GM21786 (cell line): ENCODE measurements at regions not wholly inside any gene's neighbourhood (a gene's known extent, or its start where the extent isn't known, plus 50 kb on each side); places are given as distances from the start of the nearest gene placed in this dataset.
"Not testable (repeated sequence)": the region's sequence is repeated elsewhere in the genome, so short reads cannot be mapped to it uniquely, and the experiment has no call there.

Experiments
- ATAC-seq: cut with Tn5 transposase; IDR thresholded peaks from one replicate; pipeline ENCODE4 v1.9.1; 2021; ENCODE audit not compliant: unreplicated experiment

GRCh38 chr14:106605548-106606448 lies 1079.4 kb downstream of the TMEM121 start:
- ATAC-seq, result no peak

- ATAC-seq, result no peak
Measured at GRCh38 chr14:106606936-106607335, 1080.6 kb downstream of the TMEM121 start.

DNA sequence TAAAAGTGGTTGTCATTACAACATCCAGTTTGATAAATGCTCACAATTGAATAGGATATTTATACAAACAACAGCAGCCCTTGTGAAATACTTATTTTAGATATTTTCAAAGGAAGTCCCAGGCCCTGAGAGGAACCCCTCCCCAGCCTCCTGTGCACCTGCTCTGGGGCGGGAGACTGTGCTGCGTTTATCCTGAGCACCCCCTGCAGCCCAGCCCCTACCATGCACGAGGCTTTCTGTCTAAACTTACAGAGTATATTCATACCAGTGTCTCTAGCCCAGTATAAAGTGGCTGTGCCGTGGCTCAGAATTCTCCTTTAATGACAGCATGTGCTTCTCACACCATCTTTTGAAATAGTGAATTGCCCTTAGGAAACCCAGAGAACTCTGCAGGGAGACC lies 1084.3 kb downstream of the TMEM121 start:
- no peak for ATAC-seq

GRCh38 chr14:106613256-106613655 lies 1086.9 kb downstream of the TMEM121 start:
- no peak for ATAC-seq

GRCh38 chr14:106618471-106618951 lies 1092.1 kb downstream of the TMEM121 start:
- not testable (repeated sequence) for ATAC-seq

GRCh38 chr14:106619606-106620005 lies 1093.2 kb downstream of the TMEM121 start:
- no peak for ATAC-seq

GRCh38 chr14:106620368-106620767 lies 1094.0 kb downstream of the TMEM121 start:
- no peak for ATAC-seq

GRCh38 chr14:106622200-106622745 lies 1095.9 kb downstream of the TMEM121 start:
- ATAC-seq, result no peak

DNA sequence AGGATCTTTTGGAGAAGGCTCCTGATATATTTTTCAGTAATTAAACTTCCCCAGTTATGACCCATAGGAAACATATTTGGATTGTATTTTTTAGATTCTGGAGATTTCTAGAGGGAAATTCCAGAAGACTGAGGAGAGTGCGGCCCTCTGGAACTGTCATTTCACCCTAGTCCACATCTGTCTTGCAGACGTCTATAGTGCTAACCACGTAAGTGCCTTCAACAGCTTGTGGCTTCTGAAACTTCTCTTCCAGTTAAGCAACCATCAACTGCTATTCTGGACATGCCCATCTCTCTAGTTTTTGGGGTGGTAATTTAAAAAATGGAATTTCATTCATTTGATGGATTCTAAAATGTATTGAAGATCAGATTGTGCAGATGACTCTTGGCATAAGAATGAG lies 1098.8 kb downstream of the TMEM121 start:
- no peak for ATAC-seq

GRCh38 chr14:106626469-106626868 lies 1100.1 kb downstream of the TMEM121 start:
- not testable (repeated sequence) for ATAC-seq

- not testable (repeated sequence) for ATAC-seq
Measured at GRCh38 chr14:106626942-106627588, 1100.7 kb downstream of the TMEM121 start.

- ATAC-seq, result no peak
Measured at GRCh38 chr14:106631879-106632278, 1105.5 kb downstream of the TMEM121 start.

DNA sequence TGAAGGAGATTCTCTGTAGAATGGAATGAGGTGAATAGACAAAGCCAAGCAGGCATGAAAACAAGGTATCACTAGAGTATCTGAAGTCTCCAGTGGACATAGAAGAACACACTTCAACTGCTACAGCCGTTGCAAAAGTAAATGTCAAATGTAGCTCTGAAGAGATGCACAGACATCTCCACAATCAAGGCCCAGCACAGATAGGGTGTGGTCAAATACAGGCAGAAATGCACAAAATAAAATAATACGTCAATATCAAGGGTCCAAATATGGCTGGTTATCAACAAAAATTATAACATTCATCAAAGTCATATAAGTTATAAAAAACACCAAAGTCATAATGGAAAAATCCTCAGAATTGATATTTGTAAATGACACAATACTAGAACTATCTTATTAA lies 1107.3 kb downstream of the TMEM121 start:
- no peak for ATAC-seq

DNA sequence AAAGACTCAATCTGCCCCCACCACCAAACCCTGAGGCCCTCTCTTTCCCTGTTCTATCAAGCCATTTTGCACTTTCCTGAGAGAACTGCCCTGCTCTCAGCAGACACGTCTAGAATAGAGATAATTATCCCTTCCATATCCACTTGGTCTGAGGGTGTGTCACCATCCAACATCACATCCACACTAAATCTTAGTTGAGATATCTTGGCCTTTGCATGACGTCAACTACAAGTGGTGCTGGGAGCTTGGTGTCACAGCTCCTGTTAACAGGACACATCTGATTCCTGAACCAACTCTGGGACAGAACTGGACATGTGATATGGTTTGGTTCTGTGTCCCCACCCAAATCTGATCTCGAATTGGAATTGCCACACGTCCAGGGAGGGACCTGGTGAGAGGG lies 1109.2 kb downstream of the TMEM121 start:
- ATAC-seq, result no peak

DNA sequence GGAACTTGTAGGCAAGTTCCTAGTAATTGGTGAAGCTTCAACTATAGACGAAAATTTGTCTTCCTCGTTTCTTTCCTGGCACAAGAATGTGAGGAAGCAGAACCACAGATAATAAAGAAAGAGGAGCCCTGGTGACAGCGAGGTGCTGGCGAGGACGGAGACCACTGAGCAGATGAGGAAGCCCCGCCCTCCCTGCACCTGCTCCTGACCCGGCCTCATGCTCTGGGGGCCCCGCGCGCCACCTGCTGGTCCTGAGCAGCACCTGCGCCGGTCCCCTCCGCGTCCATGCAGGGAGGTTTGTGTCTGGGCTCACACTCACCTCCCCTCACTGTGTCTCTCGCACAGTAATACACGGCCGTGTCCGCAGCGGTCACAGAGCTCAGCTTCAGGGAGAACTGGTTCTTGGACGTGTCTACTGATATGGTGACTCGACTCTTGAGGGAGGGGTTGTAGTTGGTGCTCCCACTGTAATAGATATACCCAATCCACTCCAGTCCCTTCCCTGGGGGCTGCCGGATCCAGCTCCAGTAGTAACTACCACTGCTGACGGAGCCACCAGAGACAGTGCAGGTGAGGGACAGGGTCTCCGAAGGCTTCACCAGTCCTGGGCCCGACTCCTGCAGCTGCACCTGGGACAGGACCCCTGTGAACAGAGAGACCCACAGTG lies 1112.5 kb downstream of the TMEM121 start:
- ATAC-seq, result not testable (repeated sequence)

- no peak for ATAC-seq
Measured at GRCh38 chr14:106642090-106642489, 1115.7 kb downstream of the TMEM121 start.

GRCh38 chr14:106642971-106643370 lies 1116.6 kb downstream of the TMEM121 start:
- ATAC-seq, result not testable (repeated sequence)

DNA sequence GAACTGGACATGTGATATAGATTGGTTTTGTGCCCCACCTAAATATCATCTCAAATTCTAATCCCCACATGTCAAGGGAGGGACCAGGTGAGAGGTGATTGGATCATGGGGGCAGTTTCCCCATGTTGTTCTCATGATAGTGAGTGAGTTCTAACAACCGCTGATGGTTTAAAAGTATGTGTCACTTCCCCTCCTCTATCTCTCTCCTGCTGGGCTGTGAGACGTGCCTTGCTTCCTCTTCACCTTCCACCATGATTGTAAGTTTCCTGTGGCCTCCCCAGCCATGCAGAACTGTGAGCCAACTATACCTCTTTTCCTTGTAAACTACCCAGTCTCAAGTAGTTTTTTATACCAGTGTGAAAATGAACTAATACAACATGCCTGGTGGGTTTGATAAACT lies 1122.5 kb downstream of the TMEM121 start:
- ATAC-seq, result not testable (repeated sequence)

- no peak for ATAC-seq
Measured at GRCh38 chr14:106651016-106651415, 1124.6 kb downstream of the TMEM121 start.

GRCh38 chr14:106652494-106652893 lies 1126.1 kb downstream of the TMEM121 start:
- no peak for ATAC-seq

DNA sequence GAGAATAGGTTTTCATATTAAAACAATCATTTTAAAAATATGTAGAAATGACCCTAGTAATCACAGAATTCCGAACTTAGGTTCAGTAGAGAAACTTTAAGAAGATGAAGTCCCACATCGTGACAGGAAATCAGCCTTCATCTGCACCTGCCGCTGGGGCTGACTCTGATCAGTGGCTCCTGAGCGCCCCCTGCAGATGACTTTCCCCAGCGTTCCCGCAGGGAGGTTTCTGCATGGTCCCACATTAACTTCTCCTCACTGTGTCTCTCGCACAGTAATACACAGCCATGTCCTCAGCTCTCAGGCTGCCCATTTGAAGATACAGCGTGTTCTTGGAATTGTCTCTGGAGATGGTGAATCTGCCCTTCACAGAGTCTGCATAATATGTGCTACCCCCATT lies 1131.1 kb downstream of the TMEM121 start:
- ATAC-seq, result peak; percentile 57
